ENCODE measurements at regions not wholly inside any gene's neighbourhood (a gene's known extent, or its start where the extent isn't known, plus 50 kb on each side); places are given as distances from the start of the nearest gene placed in this dataset.

DNA sequence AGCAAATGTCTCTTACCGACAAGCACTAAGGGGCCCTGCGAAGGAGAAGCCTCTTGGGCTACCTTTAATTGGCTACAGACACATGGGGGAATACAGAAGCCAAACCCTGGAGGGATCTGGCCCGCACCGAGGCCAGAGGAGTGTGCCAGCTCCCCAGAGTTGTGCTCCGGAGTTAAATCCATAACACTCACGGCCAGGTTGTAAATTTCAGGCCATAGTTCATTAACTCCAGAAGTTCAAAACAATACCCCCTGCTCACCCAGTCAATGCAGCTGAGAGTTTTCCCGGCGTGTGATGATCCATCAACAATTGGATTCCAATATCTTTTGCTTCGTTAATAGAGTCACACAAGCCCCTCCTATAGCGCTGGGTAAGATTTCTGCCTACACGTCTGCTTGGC, 371.5 kb downstream of the NXPE2 start:
- DNase-seq: no peak

GRCh38 chr11:115050756-115051155, 372.4 kb downstream of the NXPE2 start:
- no peak for DNase-seq

GRCh38 chr11:115051938-115052590, 373.7 kb downstream of the NXPE2 start:
- no peak for DNase-seq

DNA sequence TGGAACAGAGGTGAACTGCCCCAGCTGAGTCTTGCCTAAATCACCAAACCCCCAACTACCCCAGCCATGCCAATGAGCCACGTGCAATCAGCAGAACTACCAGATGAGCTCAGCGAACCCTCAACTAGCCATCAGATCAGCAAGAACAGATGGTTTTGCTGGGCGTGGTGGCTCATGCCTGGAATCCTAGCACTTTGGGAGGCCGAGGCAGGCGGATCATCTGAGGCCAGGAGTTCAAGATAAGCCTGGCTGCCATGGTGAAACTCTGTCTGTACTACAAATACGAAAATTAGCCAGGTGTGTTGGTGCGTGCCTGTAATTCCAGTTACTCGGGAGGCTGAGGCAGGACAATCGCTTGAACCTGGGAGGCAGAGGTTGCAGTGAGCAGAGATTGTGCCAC, 374.3 kb downstream of the NXPE2 start:
- DNase-seq: no peak

- DNase-seq: no peak
Measured at GRCh38 chr11:115054570-115055538, 376.5 kb downstream of the NXPE2 start.

- DNase-seq: no peak
Measured at GRCh38 chr11:115056514-115056913, 378.2 kb downstream of the NXPE2 start.

DNA sequence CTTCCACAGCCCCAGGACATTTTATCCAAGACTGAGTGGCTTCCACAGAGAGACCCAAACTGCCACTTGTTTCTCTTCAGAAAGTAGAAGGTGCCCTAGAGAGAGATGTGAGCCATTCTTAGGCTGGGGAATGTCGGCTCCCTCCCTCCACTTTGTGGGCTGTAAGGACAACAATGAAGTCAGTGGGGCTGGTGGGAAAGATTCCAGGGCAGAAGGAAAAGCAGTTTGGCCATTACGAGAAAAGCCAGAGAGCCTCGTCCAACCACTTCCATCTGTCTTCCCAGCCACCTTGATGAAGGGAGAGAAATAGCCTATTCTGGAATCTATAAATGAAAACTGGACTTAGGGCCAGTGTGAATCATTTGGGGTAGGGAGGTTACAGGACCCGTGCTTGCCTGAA, 382.5 kb downstream of the NXPE2 start:
- no peak for DNase-seq

GRCh38 chr11:115065314-115065713, 387.0 kb downstream of the NXPE2 start:
- DNase-seq: no peak

DNA sequence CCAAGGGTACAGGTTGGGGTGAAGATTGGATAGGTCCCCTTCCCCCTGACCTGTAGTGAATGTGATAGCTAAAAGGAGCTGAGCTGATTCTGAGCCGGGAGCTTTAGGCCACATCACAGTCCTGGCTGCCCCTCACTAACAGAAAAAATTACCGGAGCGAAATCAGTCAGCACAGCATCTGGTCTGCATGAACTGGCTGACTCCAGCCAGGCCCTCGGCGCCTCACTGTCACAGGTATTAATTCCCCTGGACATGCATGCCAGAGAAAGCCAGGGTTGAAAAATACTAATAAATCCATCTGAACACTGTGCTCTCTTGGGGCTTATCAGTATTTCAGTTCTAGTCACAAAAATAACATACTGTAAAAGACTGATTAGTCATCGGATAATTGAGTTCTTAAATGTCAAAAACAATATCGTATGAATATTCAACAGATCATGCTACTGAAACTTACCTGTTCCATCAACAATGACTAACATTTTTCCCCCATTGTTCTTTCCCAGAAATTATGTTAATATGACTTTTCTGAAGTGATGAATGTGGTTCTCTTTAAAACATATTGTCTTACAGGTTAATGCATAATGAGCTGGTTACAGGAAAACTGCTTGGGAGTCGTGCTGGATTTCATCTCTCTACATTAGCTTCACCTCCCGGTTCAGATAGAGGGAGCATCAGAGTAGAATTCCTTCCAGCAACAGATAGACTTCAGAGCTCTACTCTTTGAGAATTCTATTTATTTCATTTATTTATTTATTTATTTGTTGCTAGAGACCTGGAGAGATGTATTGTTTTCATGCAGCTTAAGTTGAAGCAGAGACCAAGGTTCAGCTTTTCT, 387.7 kb downstream of the NXPE2 start:
- DNase-seq: no peak

DNA sequence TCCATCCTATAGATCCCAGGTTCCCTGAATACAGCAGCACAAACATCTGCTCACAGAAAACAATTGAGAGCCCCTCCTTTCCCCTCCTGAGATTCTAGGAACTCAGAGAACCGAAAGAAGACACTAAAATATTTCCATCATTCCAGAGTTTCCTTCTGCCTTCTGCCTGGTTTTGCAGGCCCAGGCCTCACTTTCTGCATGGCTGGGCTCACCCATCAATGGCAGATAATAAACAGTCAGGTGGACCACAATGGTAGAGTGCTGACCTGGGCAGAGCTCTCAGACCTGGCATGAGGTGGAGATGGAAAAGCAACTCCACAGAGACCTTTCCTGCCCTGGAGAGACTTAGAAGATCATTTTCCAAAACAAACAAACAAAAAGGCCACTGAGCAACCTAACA, 389.1 kb downstream of the NXPE2 start:
- DNase-seq: no peak

- DNase-seq: no peak
Measured at GRCh38 chr11:115067900-115068530, 389.7 kb downstream of the NXPE2 start.

DNA sequence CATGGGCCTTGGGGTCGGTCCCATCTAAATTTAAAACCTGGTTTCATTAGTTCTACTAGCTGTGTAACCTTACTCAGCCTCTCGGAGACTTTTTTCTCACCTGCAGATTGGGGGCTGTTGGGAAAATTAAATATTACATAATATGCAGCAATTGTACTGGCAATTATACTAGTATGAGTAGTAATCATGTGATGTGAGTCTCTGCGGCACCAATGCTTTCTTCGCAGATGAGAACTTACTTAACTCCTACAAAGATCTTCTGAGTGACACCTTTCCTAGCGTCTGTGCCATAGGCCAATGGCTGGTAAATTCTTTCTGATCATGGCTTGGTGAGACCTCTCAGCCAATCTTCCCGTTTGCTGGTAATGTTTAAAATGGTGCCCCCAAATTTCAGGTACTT, 391.3 kb downstream of the NXPE2 start:
- DNase-seq: no peak

DNA sequence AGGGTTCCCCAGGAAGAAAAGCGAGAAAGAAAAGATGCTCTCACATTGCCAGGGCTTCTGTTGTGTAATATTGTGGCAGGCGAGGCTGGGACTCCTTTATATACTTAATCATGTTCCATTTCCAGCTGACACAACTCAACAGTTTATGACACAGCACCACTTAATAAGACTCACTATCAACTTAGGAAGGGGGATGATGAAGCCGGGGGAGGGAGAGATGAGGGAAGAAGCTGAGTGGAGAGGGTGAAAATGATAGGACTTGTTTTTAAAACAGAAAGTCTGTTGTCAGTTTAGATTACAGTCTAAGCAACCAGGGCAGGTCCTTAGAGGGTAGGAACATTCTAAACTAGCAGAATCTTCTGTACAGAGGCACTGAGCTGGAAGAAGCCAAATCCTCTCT, 397.0 kb downstream of the NXPE2 start:
- no peak for DNase-seq

GRCh38 chr11:115077740-115078139, 399.4 kb downstream of the NXPE2 start:
- DNase-seq: no peak

GRCh38 chr11:115078461-115079438, 400.4 kb downstream of the NXPE2 start:
- DNase-seq: no peak

GRCh38 chr11:115080923-115081680, 402.8 kb downstream of the NXPE2 start:
- no peak for DNase-seq

- DNase-seq: no peak
Measured at GRCh38 chr11:115081972-115082371, 403.6 kb downstream of the NXPE2 start.

DNA sequence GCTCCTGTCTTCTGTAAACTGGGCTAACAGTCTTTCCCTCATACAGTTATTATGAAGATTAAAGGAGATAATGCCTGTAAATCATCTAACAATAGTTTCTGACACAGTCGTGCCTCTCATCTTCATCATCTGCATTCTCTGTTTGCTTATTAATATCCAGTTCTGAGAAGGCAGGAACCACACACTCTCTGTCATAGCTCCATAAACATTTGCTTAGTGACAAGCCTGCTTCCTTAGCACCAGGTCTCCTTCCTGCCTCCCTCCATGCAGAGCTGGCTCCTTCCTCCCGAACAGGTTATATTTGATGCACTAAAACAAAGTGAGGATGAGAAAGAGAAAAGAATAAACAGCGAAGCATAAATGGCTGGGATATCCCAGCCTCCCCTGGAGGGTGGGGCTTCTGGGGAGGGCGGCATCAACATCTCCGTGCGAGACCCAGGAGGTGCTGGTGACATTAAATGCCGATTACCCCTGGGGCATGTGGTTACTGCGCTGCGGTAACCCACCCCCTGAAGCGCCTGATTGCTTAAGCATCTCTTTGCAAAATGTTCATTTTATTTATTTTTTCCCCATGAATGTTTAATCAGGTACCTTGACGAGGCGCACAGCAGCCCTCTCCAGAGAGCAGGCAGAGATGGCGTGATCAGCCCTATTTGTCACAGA, 404.9 kb downstream of the NXPE2 start:
- no peak for DNase-seq

DNA sequence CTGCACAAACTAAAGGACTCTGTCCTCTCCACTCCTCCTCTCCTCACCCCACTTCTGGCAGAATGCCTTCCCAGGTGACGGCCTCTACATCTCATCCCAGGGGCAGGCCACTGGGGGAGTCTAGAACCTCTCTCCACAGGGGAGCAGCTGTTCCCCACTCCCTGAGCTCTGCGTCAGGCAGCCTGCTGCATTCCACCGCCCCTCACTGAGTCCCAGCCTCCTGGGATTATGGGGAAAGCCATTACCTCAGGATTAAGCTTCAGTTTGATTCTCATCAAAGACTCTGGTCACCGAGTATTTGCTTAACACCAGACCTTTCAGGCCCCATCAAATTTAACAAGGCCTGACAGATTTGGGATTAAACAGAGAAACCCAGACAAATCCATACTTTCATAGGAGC, 405.9 kb downstream of the NXPE2 start:
- no peak for DNase-seq

Data from stimulated activated CD4-positive, alpha-beta T cell treated with anti-CD3 and anti-CD28 coated beads, Interleukin-1b, Interleukin-23, amount 100 ng/mL, for 48 hours (primary cell).